Endothelial cell of umbilical vein (primary cell): ENCODE measurements at regions not wholly inside any gene's neighbourhood (a gene's known extent, or its start where the extent isn't known, plus 50 kb on each side); places are given as distances from the start of the nearest gene placed in this dataset.

Experiments used
- BruUV-seq: library from RNA; stranded (reverse); fragments of 400-500 nt; replicated peaks from 2 replicates; lab custom pipeline; 2021; lab: Mats Ljungman, UMichigan
- CTCF ChIA-PET: fragments of 300-600, 350-600 bp; sonication (Branson Sonifier 250); formaldehyde crosslinking; loops from one replicate; lab custom pipeline; 2021; ENCODE audit warnings: antibody characterized with exemption, inconsistent platforms; lab: Charles Lee
- POLR2A ChIA-PET: fragments of 300-600, 350-600 bp; sonication (Branson Sonifier 250); formaldehyde crosslinking; loops from one replicate; lab custom pipeline; 2021; ENCODE audit warnings: antibody characterized with exemption, inconsistent platforms; lab: Charles Lee
- DNase-seq: peaks from one replicate; pipeline ENCODE4 v3.0.0-alpha.2; 2011; ENCODE audit warnings: low read depth, low spot score
- FAIRE-seq: peaks from 2 replicates; lab custom pipeline; 2011; peaks lifted over from hg19 to GRCh38; lab: Jason Lieb, UNC
- H2AFZ ChIP-seq: 2 replicates; pipeline ENCODE4 v1.6.0; 2012; ENCODE audit warnings: low read depth, low read length, control low read depth, inconsistent platforms
- H3K27ac ChIP-seq: 2 replicates; pipeline ENCODE4 v1.5.1; 2011; ENCODE audit warnings: low read depth, mild to moderate bottlenecking, control low read depth, low read length, moderate library complexity; ENCODE audit not compliant: insufficient read depth
- H3K27me3 ChIP-seq, 2 experiments: 2 replicates each; pipeline versions ENCODE4 v1.6.0 to v1.6.1; 2011; ENCODE audit warnings: low read length in 2 of 2, mixed read lengths in 1 of 2; ENCODE audit not compliant: control insufficient read depth in 2 of 2, insufficient read depth in 2 of 2
- H3K36me3 ChIP-seq, 2 experiments: 2 replicates in 1 of 2; 3 replicates in 1 of 2; pipeline ENCODE4 v1.5.1; 2011; ENCODE audit warnings: low read length in 2 of 2, mild to moderate bottlenecking in 1 of 2, moderate library complexity in 1 of 2; ENCODE audit not compliant: control insufficient read depth in 2 of 2, insufficient read depth in 2 of 2; ENCODE audit errors: extremely low read depth in 1 of 2
- H3K4me1 ChIP-seq: 3 replicates; pipeline ENCODE4 v1.5.1; 2011; ENCODE audit warnings: mild to moderate bottlenecking, low read length; ENCODE audit not compliant: control insufficient read depth, insufficient read depth; ENCODE audit errors: extremely low read depth
- H3K4me2 ChIP-seq: 2 replicates; pipeline ENCODE4 v1.6.1; 2011; ENCODE audit warnings: low read length, control low read depth, mixed read lengths; ENCODE audit not compliant: insufficient read depth
- H3K4me3 ChIP-seq, 3 experiments: fragments of 200-600 bp in 1 of 3; sonication (generic), shearing (Covaris generic) in 1 of 3; replicated peaks in 1 of 3; 2 replicates each; pipeline ENCODE4 v1.5.1; 2011 to 2016; ENCODE audit warnings: control low read depth in 3 of 3, low read length in 3 of 3, mild to moderate bottlenecking in 2 of 3, inconsistent platforms in 1 of 3, low read depth in 1 of 3, moderate library complexity in 1 of 3; ENCODE audit not compliant: insufficient read depth in 1 of 3
- H3K79me2 ChIP-seq: 2 replicates; pipeline ENCODE4 v1.6.0; 2012; ENCODE audit warnings: low read length, inconsistent platforms; ENCODE audit not compliant: control insufficient read depth, insufficient read depth
- H3K9ac ChIP-seq: replicated peaks from 2 replicates; pipeline ENCODE3; 2011; ENCODE audit warnings: low read length, control low read depth; ENCODE audit not compliant: insufficient read depth; ENCODE audit errors: extremely low read depth
- H3K9me1 ChIP-seq: replicated peaks from 3 replicates; pipeline ENCODE4 v1.6.0; 2011; ENCODE audit warnings: mild to moderate bottlenecking, low read length; ENCODE audit not compliant: control insufficient read depth, insufficient read depth; ENCODE audit errors: extremely low read depth
- H3K9me3 ChIP-seq: replicated peaks from 2 replicates; pipeline ENCODE4 v1.5.1; 2012; ENCODE audit warnings: low read length, inconsistent platforms; ENCODE audit not compliant: control insufficient read depth, insufficient read depth
- H4K20me1 ChIP-seq: replicated peaks from 2 replicates; pipeline ENCODE3; 2011; ENCODE audit warnings: mild to moderate bottlenecking, low read length; ENCODE audit not compliant: control insufficient read depth, insufficient read depth; ENCODE audit errors: extremely low read depth
- CTCF ChIP-seq, 2 donors: IDR thresholded peaks; 1 replicate in 1 of 2; 2 replicates in 1 of 2; pipeline ENCODE4 v1.5.1; 2011; ENCODE audit warnings: low read length in 2 of 2, mild to moderate bottlenecking in 2 of 2, moderate library complexity in 2 of 2, control low read depth in 1 of 2, inconsistent platforms in 1 of 2, low read depth in 1 of 2; ENCODE audit not compliant: insufficient read depth in 1 of 2; ENCODE audit errors: extremely low read depth in 1 of 2
- EZH2 ChIP-seq: IDR thresholded peaks from 2 replicates; pipeline ENCODE4 v1.6.1; 2012; ENCODE audit warnings: borderline replicate concordance, low read depth, mild to moderate bottlenecking, moderate library complexity, low read length, inconsistent platforms; ENCODE audit not compliant: severe bottlenecking
- FOS ChIP-seq: IDR thresholded peaks from 2 replicates; pipeline ENCODE4 v1.6.1; 2011; ENCODE audit warnings: mild to moderate bottlenecking, low read length, moderate library complexity, borderline replicate concordance; ENCODE audit not compliant: insufficient read depth
- GATA2 ChIP-seq: IDR thresholded peaks from 2 replicates; pipeline ENCODE4 v1.7.0; 2011; ENCODE audit warnings: low read depth, mild to moderate bottlenecking, moderate library complexity, mixed read lengths, low read length; ENCODE audit not compliant: insufficient read length, insufficient read depth
- JUN ChIP-seq: IDR thresholded peaks from 2 replicates; pipeline ENCODE4 v1.6.1; 2011; ENCODE audit warnings: borderline replicate concordance, low read depth; ENCODE audit not compliant: insufficient read length, insufficient read depth
- MYC ChIP-seq: IDR thresholded peaks from one replicate; pipeline ENCODE4 v1.6.1; 2011; ENCODE audit warnings: mild to moderate bottlenecking, low read depth, low read length
- POLR2A ChIP-seq: IDR thresholded peaks from 2 replicates; pipeline ENCODE4 v1.6.1; 2012; ENCODE audit warnings: low read depth, mild to moderate bottlenecking, control low read depth, low read length
- POLR2AphosphoS5 ChIP-seq: IDR thresholded peaks from 2 replicates; pipeline ENCODE4 v1.6.1; 2012; ENCODE audit warnings: low read depth, mild to moderate bottlenecking, control low read depth, low read length, moderate library complexity; ENCODE audit not compliant: insufficient read depth
- dilution Hi-C: fragments of 300-500 bp; cut with MboI; formaldehyde crosslinking; loops from one replicate; pipeline ENCODE4 v1.15.0; 2019; ENCODE audit warnings: low sequenced_read_pairs; ENCODE audit not compliant: extremely low pct_ligation_motif_present
- intact Hi-C: fragments of 100-400 bp; cut with micrococcal nuclease; formaldehyde crosslinking; loops from one replicate; pipeline ENCODE4 v1.10.0; 2022
- TF ChIP-seq, protein P1 (sequence below): IDR thresholded peaks from 2 replicates; pipeline ENCODE4 v1.6.1; 2011; ENCODE audit not compliant: insufficient read depth, insufficient read length

GRCh38 chr1:82788038-82788437 lies 987.3 kb downstream of the ADGRL2 start:
- BruUV-seq = no TSS peak
- H3K9me1 ChIP-seq = no peaks in the 10 kb centered on the region
- intact Hi-C loops = no loop called here
- TF ChIP-seq MYC (no peak), JUN (no peak), EZH2 (no peak), GATA2 (no peak)
- TF ChIP-seq, protein P1, sequence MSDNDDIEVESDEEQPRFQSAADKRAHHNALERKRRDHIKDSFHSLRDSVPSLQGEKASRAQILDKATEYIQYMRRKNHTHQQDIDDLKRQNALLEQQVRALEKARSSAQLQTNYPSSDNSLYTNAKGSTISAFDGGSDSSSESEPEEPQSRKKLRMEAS = no peak
- no peaks in the 10 kb centered on the region for H3K9me3 ChIP-seq
- no peak for DNase-seq
- H3K79me2 ChIP-seq = no peaks in the 10 kb centered on the region
- no peak overlapping the region for H3K4me2 ChIP-seq
- no peaks in the 10 kb centered on the region for H4K20me1 ChIP-seq
- CTCF ChIA-PET = interaction anchor here (1.5 kb wide), 1 partner anchor 9 kb away, joined by 7 read pairs; no protein-coding TSS in a partner anchor
- dilution Hi-C loops = no loop called here
- H3K27me3 ChIP-seq = no peaks in the 10 kb centered on the region
- FAIRE-seq = no peak
- H3K4me1 ChIP-seq = peaks cover 18% of the 10 kb centered on the region
- no peak overlapping the region for H3K9ac ChIP-seq
- POLR2A ChIA-PET = no interaction called here
- no peak overlapping the region for H2AFZ ChIP-seq
- no peak overlapping the region for H3K27ac ChIP-seq
- H3K4me3 ChIP-seq = no peak overlapping the region
- H3K36me3 ChIP-seq = no peaks in the 10 kb centered on the region

GRCh38 chr1:82786883-82787282 lies 986.1 kb downstream of the ADGRL2 start:
- no TSS peak for BruUV-seq
- dilution Hi-C loops (no loop called here), intact Hi-C loops (no loop called here)
- no peak overlapping the region for H3K9ac ChIP-seq
- DNase-seq (peak; percentile 2), FAIRE-seq (no peak)
- CTCF ChIA-PET = interaction anchor here (1.0 to 1.8 kb wide), 2 partner anchors 9 to 10 kb away, joined by 5 to 7 read pairs; no protein-coding TSS in a partner anchor
- no peak overlapping the region for H3K4me3 ChIP-seq
- POLR2A ChIA-PET = interaction anchor here (0.6 kb wide), 2 partner anchors 16 to 985 kb away, joined by 3 read pairs; no protein-coding TSS in a partner anchor
- no peaks in the 10 kb centered on the region for H3K36me3 ChIP-seq
- no peak overlapping the region for H3K4me2 ChIP-seq
- TF ChIP-seq JUN (no peak), POLR2A (no peak), MYC (no peak), EZH2 (no peak), POLR2AphosphoS5 (no peak), GATA2 (no peak), CTCF (IDR thresholded peaks at IDR 0.05; ENCODE audit: extremely low read depth in 1 of 2, insufficient read depth in 1 of 2, low read depth in 1 of 2, low read length in 2 of 2) (no peak), FOS (no peak)
- TF ChIP-seq, protein P1 = no peak
- no peaks in the 10 kb centered on the region for H3K9me3 ChIP-seq
- H3K4me1 ChIP-seq = peaks cover 8% of the 10 kb centered on the region
- H3K79me2 ChIP-seq = no peaks in the 10 kb centered on the region
- no peaks in the 10 kb centered on the region for H4K20me1 ChIP-seq
- no peaks in the 10 kb centered on the region for H3K27me3 ChIP-seq
- H3K27ac ChIP-seq = no peak overlapping the region
- H2AFZ ChIP-seq = no peak overlapping the region
- H3K9me1 ChIP-seq = no peaks in the 10 kb centered on the region
